ENCODE measurements at regions not wholly inside any gene's neighbourhood (a gene's known extent, or its start where the extent isn't known, plus 50 kb on each side); places are given as distances from the start of the nearest gene placed in this dataset.

DNA sequence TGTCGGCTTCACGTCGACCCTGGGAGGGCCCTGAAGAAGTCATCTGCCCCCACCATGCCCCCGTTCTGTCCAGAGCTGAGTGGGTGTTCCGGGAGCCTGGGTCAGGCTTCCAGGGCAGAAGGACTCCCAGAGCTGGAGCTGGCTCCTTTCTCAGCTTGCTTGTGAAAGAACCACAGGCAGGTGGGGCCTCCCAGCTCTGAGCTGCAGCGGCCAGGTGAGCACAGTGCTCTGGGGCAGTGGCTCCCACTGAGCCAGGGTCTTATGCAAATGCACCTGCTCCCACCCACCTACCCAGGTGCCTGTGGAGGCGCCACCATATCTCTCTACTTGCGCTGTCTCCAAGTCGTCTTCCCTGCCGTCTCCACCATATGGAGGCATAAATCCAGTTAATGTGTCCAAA is 140.0 kb upstream of the RPL38 start:
- H2AK5ac ChIP-seq (ENCODE audit: low read depth, low read length): no peak overlapping the region
- no peaks in the 10 kb centered on the region for H3K36me3 ChIP-seq (ENCODE audit: control insufficient read depth in 2 of 4, insufficient read depth in 4 of 4, low read length in 3 of 4)

More for the DNA sequence above, 140.0 kb upstream of the RPL38 start:
- Histone ChIP-seq H4K91ac (replicated peaks; ENCODE audit: insufficient read length, low read length) (no peak overlapping the region), H3K4me1 (replicated peaks in 1 of 4; ENCODE audit: control insufficient read depth in 3 of 4, insufficient read depth in 4 of 4, low read length in 3 of 4) (peaks cover 0 to 7% (median 0%) of the 10 kb centered on the region in 4 experiments; a peak in 1 of 7 replicates), H3K79me2 (ENCODE audit: control insufficient read depth in 1 of 2, insufficient read depth in 2 of 2, low read length in 2 of 2) (no peaks in the 10 kb centered on the region), H3K4me3 (ENCODE audit: extremely low read depth in 1 of 4, insufficient read depth in 2 of 4, low read depth in 3 of 4, low read length in 4 of 4) (no peak overlapping the region), H3K23ac (ENCODE audit: insufficient read length) (no peak overlapping the region), H2BK12ac (ENCODE audit: low read depth, low read length) (no peak overlapping the region), H2BK120ac (replicated peaks; ENCODE audit: low read depth, low read length) (no peak overlapping the region), H2BK15ac (ENCODE audit: low read length) (no peak overlapping the region), H3K9me3 (ENCODE audit: insufficient read depth in 2 of 2, low read depth in 1 of 2, low read length in 1 of 2) (no peaks in the 10 kb centered on the region), H3K27me3 (replicated peaks in 1 of 4; ENCODE audit: control insufficient read depth in 3 of 4, extremely low read depth in 1 of 4, insufficient read depth in 3 of 4, low read length in 3 of 4) (no peaks in the 10 kb centered on the region), H3K56ac (replicated peaks; ENCODE audit: insufficient read length, low read depth, low read length) (no peak overlapping the region), H2AFZ (ENCODE audit: low read length) (no peak overlapping the region), H4K5ac (ENCODE audit: insufficient read length, low read depth, low read length) (no peak overlapping the region), H3K79me1 (ENCODE audit: low read depth, low read length) (no peaks in the 10 kb centered on the region), H3K4ac (replicated peaks; ENCODE audit: insufficient read length, low read depth, low read length) (no peak overlapping the region), H3K18ac (ENCODE audit: extremely low read depth, low read length) (no peak overlapping the region), H3K27ac (ENCODE audit: low read depth, low read length) (no peak overlapping the region), H4K20me1 (replicated peaks in 1 of 2; ENCODE audit: control insufficient read depth in 1 of 2, insufficient read depth in 2 of 2, low read length in 2 of 2) (no peaks in the 10 kb centered on the region), H2BK20ac (ENCODE audit: low read length) (no peak overlapping the region), H2BK5ac (ENCODE audit: low read depth, low read length) (no peak overlapping the region), H3K9ac (replicated peaks in 1 of 4; ENCODE audit: extremely low read depth in 1 of 4, low read depth in 3 of 4, low read length in 3 of 4) (no peak overlapping the region), H3K23me2 (ENCODE audit: low read depth, low read length) (no peaks in the 10 kb centered on the region; the same call in 1 of the 2 replicates), H3K4me2 (ENCODE audit: insufficient read depth in 1 of 2, low read depth in 2 of 2, low read length in 2 of 2) (no peak overlapping the region; a peak in 1 of 4 replicates), H4K8ac (ENCODE audit: extremely low read depth, insufficient read depth, low read length) (no peak overlapping the region), H3K14ac (ENCODE audit: insufficient read length) (no peak overlapping the region)
- no peak for DNase-seq (ENCODE audit: low read depth in 1 of 2, low spot score in 2 of 2)
- 86% methylated on average over 10 of the region's 10 CpGs; no CpG with 5 or more reads in 1 of the 2 experiments for WGBS, 2 experiments (ENCODE audit: extremely low coverage in 1 of 2, insufficient coverage in 1 of 2, insufficient read length in 1 of 2, insufficient replicate concordance in 2 of 2, low coverage in 1 of 2, low lambda C conversion rate in 2 of 2, missing lambda C conversion rate in 1 of 2)
- no peak for FAIRE-seq
- POLR2A ChIA-PET (ENCODE audit: partially characterized antibody): no interaction called here
- CTCF ChIA-PET (ENCODE audit: partially characterized antibody): interaction anchor here (0.7 to 9.7 kb wide), 9 partner anchors 11 to 114 kb away, joined by 3 to 55 read pairs (median 4); no protein-coding TSS in a partner anchor
- no peak for TF ChIP-seq SP4 (IDR thresholded peaks at IDR 0.05; ENCODE audit: low read length)
- TF ChIP-seq POU5F1 (IDR thresholded peaks at IDR 0.05; ENCODE audit: low read depth, low read length): no peak
- TF ChIP-seq CBX5 (IDR thresholded peaks at IDR 0.05; ENCODE audit: low read depth, low read length): no peak
- TF ChIP-seq SP1 (IDR thresholded peaks at IDR 0.05; ENCODE audit: low read depth, low read length): no peak
- TF ChIP-seq FOSL1 (IDR thresholded peaks at IDR 0.05; ENCODE audit: insufficient read depth, low read depth, low read length): no peak
- TF ChIP-seq NANOG (IDR thresholded peaks at IDR 0.05; ENCODE audit: insufficient read depth, low read depth, low read length, poor library complexity, severe bottlenecking): no peak
- no peak for TF ChIP-seq RAD21 (IDR thresholded peaks at IDR 0.05 in 1 of 2, conservative IDR thresholded peaks at IDR 0.05 in 1 of 2; ENCODE audit: low read depth in 2 of 2, low read length in 2 of 2)
- no peak for TF ChIP-seq RXRA (IDR thresholded peaks at IDR 0.05; ENCODE audit: insufficient read depth, low read depth, low read length)
